ENCODE measurements at regions not wholly inside any gene's neighbourhood (a gene's known extent, or its start where the extent isn't known, plus 50 kb on each side); places are given as distances from the start of the nearest gene placed in this dataset.

DNA sequence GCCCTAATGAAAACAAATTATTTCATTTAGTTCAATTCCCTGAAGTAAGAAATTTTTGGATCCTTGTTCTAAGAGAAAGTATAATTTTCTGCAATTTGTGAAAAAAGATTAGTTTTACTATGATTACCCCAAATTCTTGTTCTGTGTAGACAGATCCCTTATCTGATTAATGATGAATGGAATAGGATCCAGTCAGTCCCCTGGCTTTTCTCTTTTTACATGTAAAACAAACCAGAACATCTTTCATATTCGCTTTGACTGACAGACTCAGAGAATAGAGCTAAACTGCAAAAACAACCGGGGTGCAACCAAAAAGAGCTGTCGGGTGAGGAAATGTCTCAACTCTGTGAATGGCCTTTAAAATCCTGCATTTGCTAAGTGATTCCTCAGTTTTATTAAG is 93.4 kb upstream of the VEGFC start:
- Histone ChIP-seq H3K9me3 (peaks cover 3% of the 10 kb centered on the region; the same call in 1 of the 2 replicates), H3K27me3 (no peaks in the 10 kb centered on the region)
- no peak for DNase-seq

DNA sequence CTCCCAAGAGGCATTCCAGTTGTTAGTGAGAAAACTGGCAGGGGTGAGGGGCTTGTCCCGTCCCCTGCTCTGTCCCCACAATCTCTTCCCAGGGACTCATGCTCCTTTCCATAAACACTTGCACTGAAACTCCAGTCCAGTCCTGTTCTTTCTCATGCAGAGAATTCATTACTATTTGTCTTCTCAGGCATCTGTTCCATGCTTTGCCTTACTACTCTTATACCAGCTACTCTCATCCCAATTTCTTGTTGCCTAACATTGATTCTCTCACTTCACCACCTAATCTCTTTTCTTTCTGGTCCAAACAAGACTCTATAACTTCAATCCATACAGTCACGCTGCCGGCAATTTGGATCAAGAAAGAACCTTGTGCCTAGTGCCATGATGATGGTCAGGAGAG is 97.1 kb upstream of the VEGFC start:
- DNase-seq, result no peak
- Histone ChIP-seq H3K9me3 (peaks cover 3% of the 10 kb centered on the region; the same call in 1 of the 2 replicates), H3K4me3 (no peak overlapping the region), H3K27me3 (no peaks in the 10 kb centered on the region), H3K36me3 (no peaks in the 10 kb centered on the region)

More for the DNA sequence above, 93.4 kb upstream of the VEGFC start:
- H3K4me3 ChIP-seq, result no peak overlapping the region
- H3K36me3 ChIP-seq, result no peaks in the 10 kb centered on the region

DNA sequence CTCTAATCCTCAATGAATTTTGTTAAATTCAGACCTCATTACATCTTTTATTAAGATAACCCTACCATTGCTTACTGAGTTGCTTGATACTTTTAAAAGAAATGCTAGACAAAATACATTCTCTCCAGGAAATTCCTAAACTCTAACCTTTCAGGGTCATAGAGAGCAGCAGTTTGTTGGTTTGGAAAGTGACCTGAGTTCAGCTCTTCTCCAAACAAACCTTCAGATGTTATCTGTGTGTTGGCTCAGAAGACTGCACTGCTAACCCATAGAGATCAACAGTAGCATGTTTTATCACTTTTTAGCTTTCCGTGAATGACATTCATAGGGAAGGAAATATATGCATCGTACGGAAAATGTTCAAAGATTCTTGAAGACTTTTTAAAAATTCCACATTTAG is 101.8 kb upstream of the VEGFC start:
- H3K36me3 ChIP-seq, result no peaks in the 10 kb centered on the region
- no peaks in the 10 kb centered on the region for H3K27me3 ChIP-seq
- H3K4me3 ChIP-seq, result no peak overlapping the region
- no peaks in the 10 kb centered on the region for H3K9me3 ChIP-seq
- no peak for DNase-seq

DNA sequence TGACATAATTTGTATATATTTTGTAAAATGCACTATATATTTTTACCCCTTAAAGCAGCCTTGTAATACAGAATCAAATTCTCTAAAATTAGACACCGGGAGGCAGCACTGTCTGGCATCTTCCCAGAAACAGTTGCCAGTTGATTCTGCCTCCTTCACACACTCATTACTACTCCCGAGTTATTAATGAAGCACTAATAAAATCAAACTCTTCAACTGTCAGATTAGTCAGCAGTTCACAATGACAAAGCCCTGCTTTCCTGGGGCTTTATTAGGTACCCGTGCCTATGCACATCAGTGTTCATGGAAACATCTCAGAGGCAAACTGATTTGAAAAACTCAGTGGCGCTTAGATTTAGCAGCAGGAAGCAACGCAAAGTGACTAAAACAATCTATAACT is 103.5 kb upstream of the VEGFC start:
- no peaks in the 10 kb centered on the region for H3K9me3 ChIP-seq
- H3K4me3 ChIP-seq, result no peak overlapping the region
- no peaks in the 10 kb centered on the region for H3K27me3 ChIP-seq
- DNase-seq, result no peak
- H3K36me3 ChIP-seq, result no peaks in the 10 kb centered on the region

DNA sequence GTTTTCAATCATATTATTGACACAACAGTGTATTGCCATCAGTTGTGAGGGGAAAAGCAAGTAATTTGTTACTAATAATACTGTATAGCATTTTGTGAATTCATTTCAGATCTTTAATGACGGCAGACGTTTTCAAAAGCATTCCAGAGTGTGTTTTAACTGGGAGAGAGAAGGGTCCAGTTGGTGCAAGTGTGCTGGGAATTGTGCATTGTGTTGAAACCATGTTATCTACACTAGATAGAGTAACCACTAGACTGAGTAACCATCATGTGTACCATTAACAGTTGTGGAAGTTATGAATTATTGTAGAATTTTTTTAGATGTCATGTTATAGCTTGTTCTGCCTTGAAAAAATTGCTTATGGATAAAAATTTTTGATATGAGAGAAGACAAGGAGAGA is 104.5 kb upstream of the VEGFC start:
- Histone ChIP-seq H3K4me3 (no peak overlapping the region), H3K27me3 (no peaks in the 10 kb centered on the region), H3K36me3 (no peaks in the 10 kb centered on the region), H3K9me3 (no peaks in the 10 kb centered on the region)
- no peak for DNase-seq

DNA sequence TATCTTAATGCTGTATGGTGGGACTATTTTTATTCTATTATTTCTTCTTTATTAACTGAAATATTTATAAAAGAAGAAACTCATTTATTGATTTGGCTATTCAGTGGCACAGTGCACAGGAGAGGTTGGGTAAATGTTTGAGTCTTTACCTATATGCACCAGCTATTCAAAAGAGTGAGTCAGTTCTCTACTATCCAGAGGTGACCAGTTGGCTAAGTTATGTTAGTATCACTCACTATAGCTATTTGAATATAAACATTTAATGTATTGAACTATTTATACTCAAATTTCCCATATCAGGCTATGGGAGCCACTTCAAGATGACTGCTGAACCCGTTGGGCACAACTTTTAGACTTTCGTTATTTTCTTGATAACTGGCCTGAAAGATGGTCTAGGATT is 106.1 kb upstream of the VEGFC start:
- no peaks in the 10 kb centered on the region for H3K27me3 ChIP-seq
- H3K4me3 ChIP-seq, result no peak overlapping the region
- no peaks in the 10 kb centered on the region for H3K9me3 ChIP-seq
- DNase-seq, result no peak
- H3K36me3 ChIP-seq, result no peaks in the 10 kb centered on the region

DNA sequence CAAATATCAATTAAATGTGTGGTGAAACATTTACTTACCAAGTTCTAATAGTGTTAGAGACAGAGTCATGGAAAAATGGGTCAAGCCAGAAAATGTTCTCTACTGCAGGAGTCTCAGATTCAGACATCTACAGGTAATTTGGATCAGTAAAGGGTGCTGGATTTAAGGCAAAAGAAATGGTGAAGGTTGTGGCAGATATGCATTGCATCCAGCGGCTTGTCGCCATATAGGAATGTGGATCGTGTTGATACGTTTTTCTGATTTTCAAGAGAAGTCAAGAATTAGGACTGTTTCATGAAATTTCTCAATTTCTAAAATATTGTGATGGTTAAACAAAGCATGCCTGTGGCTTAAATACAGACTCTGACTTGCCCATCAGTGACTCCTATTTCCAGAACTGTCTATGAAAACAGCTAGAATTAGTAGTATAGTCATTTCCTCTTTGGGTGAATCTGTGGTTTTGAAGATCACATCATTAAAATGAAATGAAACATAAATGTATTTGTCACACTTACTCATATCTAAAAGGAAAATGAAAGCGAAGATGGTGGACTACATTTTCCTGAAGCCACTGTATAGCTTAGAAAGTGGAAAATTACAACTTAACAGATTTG is 110.1 kb upstream of the VEGFC start:
- H3K4me3 ChIP-seq, result no peak overlapping the region

DNA sequence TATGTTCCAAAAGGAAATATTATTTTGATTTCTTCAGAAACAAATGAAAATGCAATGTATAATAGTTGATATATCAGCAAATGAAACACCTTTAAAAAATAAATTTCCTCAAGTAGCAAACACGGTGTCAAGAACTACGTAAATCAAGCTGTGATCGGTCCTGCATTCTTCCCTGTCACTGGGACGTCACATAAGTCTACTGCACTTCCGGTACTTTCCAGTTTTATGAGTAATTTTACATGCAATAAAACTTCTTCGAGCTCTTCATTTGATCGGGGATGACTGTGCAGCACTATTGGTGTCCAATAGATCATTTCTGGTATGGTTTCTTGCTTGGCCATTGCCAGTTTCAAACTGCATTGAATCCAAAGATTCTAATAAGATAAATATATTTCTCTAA is 114.0 kb upstream of the VEGFC start:
- no peak overlapping the region for H3K4me3 ChIP-seq
- no peaks in the 10 kb centered on the region for H3K27me3 ChIP-seq
- H3K36me3 ChIP-seq, result peaks cover 5% of the 10 kb centered on the region
- peaks cover 10% of the 10 kb centered on the region for H3K9me3 ChIP-seq
- DNase-seq, result no peak

More for the DNA sequence above, 110.1 kb upstream of the VEGFC start:
- Histone ChIP-seq H3K27me3 (no peaks in the 10 kb centered on the region), H3K9me3 (peaks cover 3% of the 10 kb centered on the region), H3K36me3 (peaks cover 5% of the 10 kb centered on the region)
- peak; percentile 30 for DNase-seq

DNA sequence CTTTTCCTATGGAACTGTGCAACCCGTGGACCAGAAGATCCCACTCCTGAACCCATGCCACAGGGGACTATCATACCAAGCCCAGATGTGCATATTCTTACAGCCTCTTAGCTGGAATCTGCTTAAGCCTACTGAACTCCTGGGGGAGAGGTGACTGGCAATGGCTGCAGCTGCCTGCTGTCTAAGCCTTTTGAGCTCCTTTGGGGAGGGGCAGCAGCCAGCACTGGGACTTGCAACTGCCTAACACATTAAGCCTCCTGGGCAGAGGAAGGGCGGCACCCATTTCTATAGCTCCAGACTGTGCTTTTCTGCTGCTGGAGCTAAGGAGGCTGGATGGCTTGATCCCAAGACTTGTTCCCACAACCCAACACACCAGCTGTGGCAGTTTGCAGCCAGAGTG is 117.9 kb upstream of the VEGFC start:
- DNase-seq, result no peak
- H3K9me3 ChIP-seq, result peaks cover 35% of the 10 kb centered on the region
- no peaks in the 10 kb centered on the region for H3K27me3 ChIP-seq
- H3K36me3 ChIP-seq, result no peaks in the 10 kb centered on the region
- no peak overlapping the region for H3K4me3 ChIP-seq

DNA sequence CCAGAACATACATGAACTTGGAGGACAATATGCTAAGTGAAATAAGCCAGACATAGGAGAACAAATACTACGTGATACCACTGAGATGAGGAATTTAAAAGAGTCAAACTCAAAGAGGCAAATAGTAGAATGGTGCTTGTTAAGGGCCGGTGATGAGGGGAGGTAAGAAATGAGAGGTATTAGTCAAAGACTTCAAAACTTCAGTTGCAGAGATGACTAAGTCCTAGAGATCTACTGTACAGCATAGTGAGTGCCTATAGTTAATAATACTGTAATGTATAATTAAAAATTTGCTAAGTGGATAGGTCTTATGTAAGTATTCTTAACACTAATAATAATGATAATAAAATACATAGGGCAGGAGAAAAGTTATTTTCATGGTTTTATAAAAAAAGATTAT is 126.9 kb upstream of the VEGFC start:
- no peak for DNase-seq
- Histone ChIP-seq H3K36me3 (no peaks in the 10 kb centered on the region; the same call in 1 of the 2 replicates), H3K9me3 (peaks cover 38% of the 10 kb centered on the region), H3K4me3 (no peak overlapping the region), H3K27me3 (no peaks in the 10 kb centered on the region)

DNA sequence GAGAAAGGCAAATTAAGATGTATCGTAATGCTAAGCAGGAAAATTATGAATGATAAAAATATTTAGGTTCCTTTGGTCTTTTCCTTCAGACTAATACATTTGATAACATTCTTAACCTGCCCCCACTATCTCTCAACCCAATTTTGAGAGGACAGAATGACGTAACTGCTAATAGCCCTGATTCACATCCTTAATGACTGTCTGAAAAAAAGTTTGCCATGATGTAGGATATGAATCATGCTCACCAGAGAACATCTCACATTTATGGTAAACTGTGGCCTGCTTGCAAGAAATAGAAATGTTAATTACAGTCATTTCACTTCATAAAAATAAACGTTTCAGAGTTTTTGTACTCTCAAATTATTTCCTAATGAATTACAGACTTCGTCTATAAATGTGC is 128.0 kb upstream of the VEGFC start:
- no peak for DNase-seq
- H3K9me3 ChIP-seq, result peaks cover 27% of the 10 kb centered on the region
- H3K36me3 ChIP-seq, result no peaks in the 10 kb centered on the region; the same call in 1 of the 2 replicates
- no peak overlapping the region for H3K4me3 ChIP-seq
- H3K27me3 ChIP-seq, result no peaks in the 10 kb centered on the region

DNA sequence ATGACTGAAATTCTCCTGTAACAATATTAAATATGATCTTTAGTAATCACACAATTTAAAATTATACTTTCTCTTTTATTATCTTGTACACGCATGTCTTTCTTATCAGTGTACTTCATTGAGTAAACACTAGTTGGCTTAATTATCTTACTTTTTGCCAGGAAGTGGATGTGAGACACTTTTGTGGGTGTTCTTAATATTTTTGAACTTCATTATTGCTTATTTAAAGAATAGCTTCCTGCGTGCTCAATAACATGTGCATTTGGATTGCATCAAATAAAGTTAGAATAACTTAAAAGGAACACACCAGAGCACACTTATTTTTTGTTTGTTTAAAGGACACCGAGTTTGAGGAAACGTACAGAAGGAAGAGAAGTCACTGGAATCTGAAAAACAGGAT is 128.5 kb upstream of the VEGFC start:
- Histone ChIP-seq H3K27me3 (no peaks in the 10 kb centered on the region), H3K9me3 (peaks cover 23% of the 10 kb centered on the region), H3K4me3 (no peak overlapping the region), H3K36me3 (no peaks in the 10 kb centered on the region; the same call in 1 of the 2 replicates)
- DNase-seq, result no peak

DNA sequence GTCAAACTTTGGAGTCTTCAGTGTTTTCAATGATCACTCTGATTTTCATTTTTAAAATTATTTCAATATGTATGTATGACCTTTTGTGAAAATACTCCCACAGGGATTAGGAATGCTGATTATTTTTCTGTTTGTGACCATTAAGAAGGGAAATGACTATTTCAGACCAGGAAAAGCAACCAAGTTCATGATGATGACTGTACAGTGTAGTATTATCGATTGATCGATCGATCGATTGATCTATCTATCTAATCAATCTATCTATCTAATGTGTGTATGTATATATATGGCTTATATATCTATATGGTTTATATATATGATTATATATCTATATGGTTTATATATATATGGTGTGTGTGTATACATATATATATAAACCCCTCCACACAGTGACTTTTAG is 131.5 kb upstream of the VEGFC start:
- DNase-seq, result no peak
- Histone ChIP-seq H3K9me3 (no peaks in the 10 kb centered on the region; the same call in 1 of the 2 replicates), H3K27me3 (no peaks in the 10 kb centered on the region), H3K4me3 (no peak overlapping the region), H3K36me3 (no peaks in the 10 kb centered on the region; the same call in 1 of the 2 replicates)

DNA sequence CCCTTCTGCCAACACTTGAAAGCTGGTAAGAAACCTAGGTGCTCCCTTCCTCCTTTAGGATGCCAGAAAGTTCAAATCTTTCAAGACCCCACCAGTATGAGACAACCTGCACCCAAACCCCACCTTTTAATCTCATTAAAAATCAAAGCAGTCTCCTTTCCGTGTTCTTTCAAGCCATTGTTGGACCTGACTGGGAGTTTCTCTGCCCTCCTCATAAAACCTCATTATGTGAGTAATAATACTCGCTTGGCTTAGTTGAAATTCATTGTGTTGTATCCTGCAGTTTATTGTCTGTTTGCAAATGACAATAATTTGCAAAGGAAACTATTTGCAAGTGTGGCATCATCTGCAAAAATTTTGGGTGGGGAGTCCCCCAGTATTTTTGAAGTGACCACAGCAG is 133.2 kb upstream of the VEGFC start:
- H3K9me3 ChIP-seq, result no peaks in the 10 kb centered on the region
- H3K4me3 ChIP-seq, result no peak overlapping the region
- no peaks in the 10 kb centered on the region for H3K27me3 ChIP-seq
- H3K36me3 ChIP-seq, result no peaks in the 10 kb centered on the region
- no peak for DNase-seq

DNA sequence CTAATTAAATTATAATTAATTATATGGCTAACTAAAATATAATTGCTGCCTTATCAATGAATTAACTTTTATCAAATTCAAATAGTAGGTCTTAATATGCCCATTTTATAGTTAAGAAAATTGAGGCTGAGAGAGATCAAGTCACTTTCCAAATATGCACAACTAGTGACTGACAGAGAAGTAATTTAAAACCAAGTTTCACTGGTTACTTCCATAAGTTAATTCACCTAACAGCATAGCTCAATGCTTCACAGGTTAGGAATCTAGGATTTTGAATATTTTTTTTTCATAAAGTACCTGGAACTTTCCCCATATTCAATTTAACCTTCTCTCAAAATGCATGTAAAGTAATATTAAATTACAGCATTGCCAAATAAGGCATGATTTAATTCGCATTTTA is 134.4 kb upstream of the VEGFC start:
- H3K36me3 ChIP-seq, result no peaks in the 10 kb centered on the region
- H3K4me3 ChIP-seq, result no peak overlapping the region
- DNase-seq, result no peak
- no peaks in the 10 kb centered on the region for H3K27me3 ChIP-seq
- no peaks in the 10 kb centered on the region for H3K9me3 ChIP-seq

DNA sequence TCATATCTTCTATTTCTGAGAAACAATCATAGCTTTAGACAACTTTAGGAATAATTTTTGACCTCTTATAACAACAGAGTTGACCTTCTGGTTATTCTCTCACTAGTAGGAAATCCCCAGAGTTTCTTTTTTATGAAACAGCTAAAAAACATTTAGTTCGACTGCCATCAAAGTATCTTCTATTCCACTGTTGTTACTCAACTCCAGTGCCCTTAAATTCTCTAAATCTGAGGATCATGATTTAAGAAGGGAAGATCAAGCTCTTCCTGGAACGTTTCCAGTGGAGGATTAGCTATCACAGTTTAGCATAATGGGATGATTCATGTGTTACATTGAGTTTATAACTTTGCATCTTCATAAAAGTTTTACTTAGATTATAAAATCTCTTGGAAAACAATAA is 134.9 kb upstream of the VEGFC start:
- no peak for DNase-seq
- no peaks in the 10 kb centered on the region for H3K9me3 ChIP-seq
- no peaks in the 10 kb centered on the region for H3K36me3 ChIP-seq
- no peak overlapping the region for H3K4me3 ChIP-seq
- H3K27me3 ChIP-seq, result no peaks in the 10 kb centered on the region

DNA sequence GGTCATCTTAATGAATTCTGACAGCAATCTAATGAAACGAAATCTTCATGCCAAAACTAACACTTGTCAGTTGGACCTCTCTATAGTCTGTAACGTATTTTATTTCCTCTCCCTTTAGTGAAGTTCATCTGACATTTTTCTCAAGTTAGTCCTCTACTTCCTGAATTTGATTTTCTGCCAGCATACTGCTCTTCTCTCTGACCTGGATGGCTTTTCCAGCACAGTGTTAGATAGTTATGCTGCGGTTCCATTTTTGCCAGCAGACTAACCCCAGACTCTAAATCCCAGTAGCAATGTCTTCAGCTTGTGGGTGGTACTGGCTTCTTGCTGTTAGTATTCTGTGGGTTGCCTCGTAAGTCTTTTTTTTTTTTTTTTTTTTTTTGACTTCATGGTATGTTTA is 146.7 kb upstream of the VEGFC start:
- no peaks in the 10 kb centered on the region for H3K27me3 ChIP-seq
- H3K9me3 ChIP-seq, result peaks cover 9% of the 10 kb centered on the region
- no peaks in the 10 kb centered on the region for H3K36me3 ChIP-seq
- no peak overlapping the region for H3K4me3 ChIP-seq
- peak; percentile 77 for DNase-seq

DNA sequence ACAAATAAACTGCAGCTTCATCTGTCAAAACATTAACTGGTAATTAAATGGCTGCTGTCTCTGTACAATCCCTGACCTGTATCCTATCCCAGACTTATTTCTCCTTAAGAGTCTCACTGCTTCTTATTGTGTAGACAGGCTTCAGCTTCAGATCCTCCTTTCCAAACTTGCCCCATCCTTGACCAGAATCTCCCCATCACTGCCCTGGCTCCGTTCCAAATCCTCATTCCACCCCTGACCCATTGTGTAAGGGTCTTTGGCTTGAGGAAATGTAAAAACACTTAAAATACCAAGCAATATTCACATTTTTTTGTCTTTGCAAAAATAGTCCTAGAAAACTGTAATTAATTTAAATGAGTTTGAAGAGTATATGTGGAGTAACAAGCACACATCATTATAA is 152.6 kb upstream of the VEGFC start:
- Histone ChIP-seq H3K27me3 (no peaks in the 10 kb centered on the region), H3K36me3 (no peaks in the 10 kb centered on the region), H3K4me3 (no peak overlapping the region), H3K9me3 (no peaks in the 10 kb centered on the region)
- DNase-seq, result no peak

DNA sequence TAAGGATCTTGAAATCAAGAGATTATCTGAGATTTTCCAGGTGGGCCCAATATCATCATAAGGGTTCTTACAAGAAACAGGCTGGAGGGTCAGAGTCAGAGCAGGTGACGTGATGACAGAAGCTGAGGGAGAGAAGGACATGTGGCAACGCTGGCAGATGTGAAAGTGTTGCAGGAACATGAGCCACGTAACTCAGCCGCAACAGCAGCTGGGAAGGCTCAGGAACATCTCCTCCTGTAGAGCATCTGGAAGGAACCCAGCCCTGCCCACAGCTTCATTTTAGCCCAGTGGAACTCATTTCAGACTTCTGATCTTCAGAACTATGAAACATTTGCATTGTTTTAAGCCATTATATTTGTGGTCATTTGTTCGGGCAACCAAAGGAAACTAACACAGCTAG is 156.3 kb upstream of the VEGFC start:
- peak; percentile 92 for DNase-seq
- Histone ChIP-seq H3K9me3 (peaks cover 6% of the 10 kb centered on the region), H3K27me3 (no peaks in the 10 kb centered on the region), H3K36me3 (no peaks in the 10 kb centered on the region), H3K4me3 (no peak overlapping the region)

Measured in MG63 (cell line).